GM10266 (cell line): ENCODE measurements at regions not wholly inside any gene's neighbourhood (a gene's known extent, or its start where the extent isn't known, plus 50 kb on each side); places are given as distances from the start of the nearest gene placed in this dataset.

ENCODE experiments used
- DNase-seq: peaks from one replicate; pipeline ENCODE4 v3.0.0; 2012; ENCODE audit errors: extremely low spot score
- TF ChIP-seq, protein P1 (sequence below): IDR thresholded peaks from 2 replicates; pipeline ENCODE4 v1.5.1; 2012; ENCODE audit warnings: mild to moderate bottlenecking, low read depth; ENCODE audit not compliant: control insufficient read depth, insufficient read depth; ENCODE audit errors: missing control alignments

DNA sequence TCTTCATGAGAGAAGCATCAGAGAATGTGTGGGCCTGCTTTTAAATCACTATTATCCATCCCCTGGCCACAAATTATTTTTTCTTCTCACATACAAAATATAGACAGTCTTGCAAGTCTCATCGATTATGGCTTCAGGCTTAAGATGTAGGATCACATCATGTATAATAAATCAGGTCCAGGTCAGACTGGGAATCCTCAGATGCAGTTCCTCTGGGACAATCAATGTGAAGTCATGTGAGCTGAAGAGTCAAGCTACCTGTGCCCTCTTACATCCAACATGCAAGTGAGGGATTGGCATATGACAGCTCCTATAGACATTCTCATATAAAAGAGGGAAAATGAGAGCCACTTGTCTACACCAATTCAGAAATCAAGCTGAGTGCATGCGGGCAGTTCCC is 631.8 kb downstream of the PTPRU start:
- TF ChIP-seq, protein P1, sequence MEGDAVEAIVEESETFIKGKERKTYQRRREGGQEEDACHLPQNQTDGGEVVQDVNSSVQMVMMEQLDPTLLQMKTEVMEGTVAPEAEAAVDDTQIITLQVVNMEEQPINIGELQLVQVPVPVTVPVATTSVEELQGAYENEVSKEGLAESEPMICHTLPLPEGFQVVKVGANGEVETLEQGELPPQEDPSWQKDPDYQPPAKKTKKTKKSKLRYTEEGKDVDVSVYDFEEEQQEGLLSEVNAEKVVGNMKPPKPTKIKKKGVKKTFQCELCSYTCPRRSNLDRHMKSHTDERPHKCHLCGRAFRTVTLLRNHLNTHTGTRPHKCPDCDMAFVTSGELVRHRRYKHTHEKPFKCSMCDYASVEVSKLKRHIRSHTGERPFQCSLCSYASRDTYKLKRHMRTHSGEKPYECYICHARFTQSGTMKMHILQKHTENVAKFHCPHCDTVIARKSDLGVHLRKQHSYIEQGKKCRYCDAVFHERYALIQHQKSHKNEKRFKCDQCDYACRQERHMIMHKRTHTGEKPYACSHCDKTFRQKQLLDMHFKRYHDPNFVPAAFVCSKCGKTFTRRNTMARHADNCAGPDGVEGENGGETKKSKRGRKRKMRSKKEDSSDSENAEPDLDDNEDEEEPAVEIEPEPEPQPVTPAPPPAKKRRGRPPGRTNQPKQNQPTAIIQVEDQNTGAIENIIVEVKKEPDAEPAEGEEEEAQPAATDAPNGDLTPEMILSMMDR, result no peak
- no peak for DNase-seq

DNA sequence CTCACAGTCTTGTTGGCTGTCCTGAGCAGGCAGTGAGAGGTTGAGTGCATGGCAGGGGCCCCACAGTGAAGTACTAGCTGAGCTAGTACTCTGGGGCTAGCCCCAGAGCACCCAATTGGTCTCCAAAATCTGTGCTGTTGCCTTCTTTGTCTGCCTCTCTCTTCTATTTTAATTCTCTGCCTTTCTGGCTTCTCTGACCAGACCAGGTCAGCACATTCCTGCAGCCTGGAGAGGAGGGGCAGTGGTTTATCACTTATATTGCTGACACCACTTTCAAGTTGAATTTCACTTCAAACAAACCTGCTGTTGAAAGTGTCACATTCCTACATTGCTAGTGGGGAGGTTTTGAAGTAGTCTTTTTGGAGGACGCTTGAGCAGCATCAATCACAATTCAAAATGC is 628.7 kb downstream of the PTPRU start:
- DNase-seq, result no peak
- TF ChIP-seq, protein P1, result no peak

DNA sequence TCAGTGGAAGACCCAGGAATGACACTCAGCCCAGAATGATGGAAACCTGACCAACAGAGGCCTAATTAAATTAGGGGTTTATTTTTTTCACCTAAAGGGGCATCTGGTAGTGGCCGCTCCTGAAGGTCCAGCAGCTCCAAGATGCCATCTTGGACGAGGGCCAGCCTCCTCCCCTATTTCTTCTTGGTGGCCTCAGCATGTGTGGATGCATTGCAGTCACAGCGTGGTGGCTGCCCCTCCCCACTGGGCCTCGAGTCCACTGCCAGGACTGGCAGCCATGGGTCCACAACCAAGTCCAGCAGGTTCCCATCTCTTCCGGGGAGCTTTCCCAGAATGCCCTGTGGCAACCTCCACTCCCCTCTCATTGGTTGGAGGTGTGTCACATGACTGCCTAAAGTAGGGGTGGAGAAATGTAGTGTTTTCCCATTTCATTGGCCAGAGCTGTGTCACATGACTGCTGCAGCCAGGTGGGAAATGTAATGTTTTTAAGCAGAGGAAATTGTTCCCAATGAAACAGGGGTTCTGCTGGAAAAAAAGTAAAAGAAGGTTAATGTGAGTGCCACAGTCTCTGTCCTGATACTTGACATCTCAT is 628.2 kb downstream of the PTPRU start:
- TF ChIP-seq, protein P1, result no peak

DNA sequence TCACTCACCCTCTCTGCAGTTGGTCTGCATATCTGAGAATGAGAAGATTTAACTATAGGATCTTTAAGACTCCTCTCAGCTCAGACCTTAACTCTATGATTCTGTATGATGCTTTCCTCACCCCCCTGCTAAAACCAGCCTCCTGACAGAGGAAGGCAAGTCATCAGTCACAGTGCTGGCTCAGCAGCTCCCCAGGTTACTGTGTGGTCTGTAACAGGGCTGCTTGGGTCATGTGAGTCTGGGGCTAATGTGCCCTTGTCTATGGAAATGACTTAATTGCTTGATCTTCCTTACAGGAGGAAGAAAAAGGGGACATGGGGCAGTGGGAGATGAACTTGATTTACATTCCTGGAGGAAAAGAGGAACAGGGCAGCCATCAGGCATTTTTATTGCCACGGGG is 625.6 kb downstream of the PTPRU start:
- TF ChIP-seq, protein P1, result no peak

More for the DNA sequence above, 628.2 kb downstream of the PTPRU start:
- DNase-seq, result no peak

DNA sequence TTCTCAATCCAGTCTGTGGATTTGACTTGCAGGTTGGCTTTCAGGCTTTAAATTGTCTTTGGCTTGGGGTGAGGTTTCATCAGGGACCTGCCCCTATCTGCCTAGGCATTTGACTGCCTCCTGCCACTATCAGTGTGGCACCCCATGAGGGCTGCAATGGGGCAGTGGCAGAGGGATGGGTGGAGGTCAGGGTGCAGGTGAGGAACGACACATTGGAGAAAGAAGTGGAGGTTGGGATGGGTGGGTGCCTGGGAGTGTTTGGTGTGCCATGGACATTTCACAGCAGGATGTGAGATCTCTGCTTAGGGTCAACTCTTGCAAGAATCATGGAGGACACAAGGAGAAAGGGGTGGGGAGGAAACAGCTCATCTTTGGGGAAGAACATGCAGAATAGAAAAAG is 625.1 kb downstream of the PTPRU start:
- no peak for DNase-seq
- TF ChIP-seq, protein P1, result no peak

More for the DNA sequence above, 625.6 kb downstream of the PTPRU start:
- no peak for DNase-seq

DNA sequence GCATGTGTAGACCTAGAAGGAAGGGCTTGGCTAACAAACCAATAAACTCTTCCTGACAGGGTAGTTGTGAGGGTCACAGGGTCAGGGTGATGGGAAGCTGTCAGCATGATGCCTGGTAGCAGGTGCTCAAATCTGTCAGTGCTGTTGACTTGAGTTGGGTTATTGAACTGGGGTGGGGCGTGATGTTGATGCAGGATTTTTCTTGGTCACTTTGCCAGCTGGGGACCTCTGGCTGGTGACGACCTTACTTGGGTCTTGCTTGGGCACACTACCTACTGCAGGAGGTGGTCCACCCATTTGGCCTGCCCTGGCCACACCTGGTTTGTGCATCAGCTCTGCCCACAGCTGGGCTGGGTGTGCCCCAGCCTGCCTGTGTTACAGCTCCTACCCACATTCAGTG is 624.4 kb downstream of the PTPRU start:
- TF ChIP-seq, protein P1, result no peak
- DNase-seq, result no peak

DNA sequence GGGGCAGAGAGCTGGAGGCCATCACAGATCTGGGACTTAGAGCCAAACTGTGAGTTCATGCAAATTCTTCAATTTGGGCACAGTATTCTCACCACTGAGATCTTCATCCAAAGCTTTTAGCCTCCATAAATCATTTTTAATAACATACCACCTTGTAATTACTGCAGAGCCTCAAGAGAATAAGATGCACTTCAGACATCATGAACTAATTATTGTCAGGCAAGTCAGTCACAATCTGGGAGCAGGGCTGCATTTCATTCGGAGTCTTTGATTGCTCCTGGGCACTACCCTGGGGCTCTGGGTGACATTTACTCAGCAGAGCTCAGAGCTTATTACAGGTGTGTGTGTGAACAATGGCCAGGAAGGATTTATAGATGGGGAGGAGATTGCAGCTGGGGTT is 623.7 kb downstream of the PTPRU start:
- DNase-seq, result no peak
- TF ChIP-seq, protein P1, result no peak
